Duodenal mucosa (tissue), 2 donors: ENCODE measurements at regions not wholly inside any gene's neighbourhood (a gene's known extent, or its start where the extent isn't known, plus 50 kb on each side); places are given as distances from the start of the nearest gene placed in this dataset.

Source experiments
- H3K27ac ChIP-seq: one replicate; pipeline ENCODE4 v1.7.0; 2013; ENCODE audit warnings: low read depth, low read length
- H3K27me3 ChIP-seq, 2 donors: one replicate each; pipeline ENCODE4 v1.7.0; 2013; ENCODE audit warnings: low read length in 2 of 2, control low read depth in 1 of 2; ENCODE audit not compliant: insufficient read depth in 2 of 2, control insufficient read depth in 1 of 2
- H3K36me3 ChIP-seq, 2 donors: one replicate each; pipeline ENCODE4 v1.7.0; 2013; ENCODE audit warnings: low read length in 2 of 2, control low read depth in 1 of 2; ENCODE audit not compliant: insufficient read depth in 2 of 2, control insufficient read depth in 1 of 2
- H3K4me1 ChIP-seq, 2 donors: one replicate each; pipeline ENCODE4 v1.7.0; 2013; ENCODE audit warnings: low read length in 2 of 2, control low read depth in 1 of 2; ENCODE audit not compliant: insufficient read depth in 2 of 2, control insufficient read depth in 1 of 2
- H3K4me3 ChIP-seq, 2 donors: one replicate each; pipeline ENCODE4 v1.7.0; 2013; ENCODE audit warnings: low read length in 2 of 2, low read depth in 1 of 2
- H3K9ac ChIP-seq, 2 donors: one replicate each; pipeline ENCODE4 v1.7.0; 2013; ENCODE audit warnings: low read length in 2 of 2, low read depth in 1 of 2
- H3K9me3 ChIP-seq, 2 donors: one replicate each; pipeline ENCODE4 v1.7.0; 2013; ENCODE audit warnings: low read length in 2 of 2, control low read depth in 1 of 2; ENCODE audit not compliant: control insufficient read depth in 1 of 2

DNA sequence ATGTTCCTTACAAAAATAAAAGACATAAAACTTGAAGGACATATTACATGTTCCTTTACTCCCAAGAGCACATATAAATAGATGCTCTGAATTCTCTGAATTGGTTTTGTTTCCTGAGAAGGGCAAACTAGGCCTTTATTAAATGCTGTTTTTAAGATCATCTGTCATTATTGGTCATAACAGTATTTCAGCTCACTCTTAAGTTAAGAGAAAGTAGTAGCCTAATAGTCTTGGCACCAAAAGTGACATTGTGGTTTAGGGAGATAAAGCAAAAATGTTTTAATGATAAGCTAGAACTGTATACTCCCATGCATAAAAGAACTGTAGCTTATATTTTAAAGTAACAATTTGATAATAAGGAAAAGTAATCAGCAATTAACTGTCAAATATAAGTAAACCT is 361.1 kb upstream of the PTCHD4 start:
- no peaks in the 10 kb centered on the region for H3K27me3 ChIP-seq
- H3K4me3 ChIP-seq, result no peak overlapping the region
- H3K36me3 ChIP-seq, result no peaks in the 10 kb centered on the region
- H3K4me1 ChIP-seq, result no peaks in the 10 kb centered on the region
- peaks cover 0 to 6% of the 10 kb centered on the region in 2 donors for H3K9me3 ChIP-seq
- no peak overlapping the region for H3K9ac ChIP-seq
- H3K27ac ChIP-seq, result no peak overlapping the region

DNA sequence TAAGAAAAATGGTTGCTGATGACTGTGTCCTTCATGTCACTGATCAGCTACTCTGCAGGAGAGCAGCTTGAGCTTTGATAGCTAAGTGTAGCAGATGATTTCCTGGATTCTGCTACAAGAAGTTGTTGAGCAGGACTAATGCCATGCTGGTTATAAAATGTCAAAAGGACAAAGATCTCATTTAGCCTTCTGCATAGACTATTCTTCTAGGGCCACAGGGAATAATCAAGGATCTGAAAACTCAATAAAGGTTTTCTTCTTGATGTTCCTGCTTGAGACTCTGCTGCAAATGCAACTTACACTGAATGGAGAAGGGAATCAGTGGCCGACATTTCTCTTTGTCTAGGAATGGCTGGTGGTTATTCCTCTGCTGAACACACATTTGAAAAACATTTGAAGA is 360.3 kb upstream of the PTCHD4 start:
- H3K4me1 ChIP-seq, result no peaks in the 10 kb centered on the region
- peaks cover 0 to 6% of the 10 kb centered on the region in 2 donors for H3K9me3 ChIP-seq
- H3K27me3 ChIP-seq, result no peaks in the 10 kb centered on the region
- H3K36me3 ChIP-seq, result no peaks in the 10 kb centered on the region
- no peak overlapping the region for H3K27ac ChIP-seq
- H3K9ac ChIP-seq, result no peak overlapping the region
- H3K4me3 ChIP-seq, result no peak overlapping the region

DNA sequence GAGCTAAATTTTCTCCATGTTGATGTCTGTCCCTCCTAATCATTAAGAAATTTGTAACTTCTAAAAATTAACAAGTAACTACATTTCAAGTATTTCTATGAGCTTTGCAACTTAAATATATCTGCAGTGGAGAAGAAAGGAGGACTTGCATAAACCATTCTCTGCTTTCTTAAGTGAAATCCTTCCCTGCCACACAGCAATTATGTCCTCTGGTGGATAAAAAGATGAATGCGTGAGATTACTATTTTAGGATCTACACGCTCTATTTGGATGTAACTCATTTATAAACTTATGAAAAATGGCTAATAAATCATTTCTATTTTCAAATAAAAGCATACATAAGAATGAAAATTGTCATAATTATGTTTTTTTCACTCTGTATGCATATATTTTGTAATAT is 338.0 kb upstream of the PTCHD4 start:
- no peaks in the 10 kb centered on the region for H3K36me3 ChIP-seq
- H3K9ac ChIP-seq, result no peak overlapping the region
- no peak overlapping the region for H3K4me3 ChIP-seq
- no peaks in the 10 kb centered on the region for H3K27me3 ChIP-seq
- H3K9me3 ChIP-seq, result peaks cover 3 to 15% of the 10 kb centered on the region in 2 donors
- no peaks in the 10 kb centered on the region for H3K4me1 ChIP-seq
- H3K27ac ChIP-seq, result no peak overlapping the region

DNA sequence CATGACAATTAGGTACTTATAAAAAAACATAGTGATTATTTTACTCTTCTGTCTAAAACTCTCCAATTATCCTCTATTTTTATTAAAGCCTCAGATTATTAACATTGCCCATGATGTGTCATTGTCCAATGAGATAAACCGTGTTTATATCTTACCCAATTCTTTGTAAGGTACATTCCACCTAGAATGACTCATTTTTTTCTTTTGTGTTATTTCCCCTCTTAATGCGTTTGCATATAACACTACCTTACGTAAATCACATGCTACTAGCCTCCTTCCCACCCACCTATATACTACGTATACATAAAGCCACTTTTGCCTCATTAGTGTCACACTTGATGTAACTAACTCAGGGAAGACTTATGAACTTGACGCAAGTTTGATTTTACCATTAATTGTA is 336.3 kb upstream of the PTCHD4 start:
- no peak overlapping the region for H3K27ac ChIP-seq
- peaks cover 3 to 6% of the 10 kb centered on the region in 2 donors for H3K9me3 ChIP-seq
- no peak overlapping the region for H3K9ac ChIP-seq
- H3K27me3 ChIP-seq, result no peaks in the 10 kb centered on the region
- H3K36me3 ChIP-seq, result no peaks in the 10 kb centered on the region
- no peaks in the 10 kb centered on the region for H3K4me1 ChIP-seq
- H3K4me3 ChIP-seq, result no peak overlapping the region

DNA sequence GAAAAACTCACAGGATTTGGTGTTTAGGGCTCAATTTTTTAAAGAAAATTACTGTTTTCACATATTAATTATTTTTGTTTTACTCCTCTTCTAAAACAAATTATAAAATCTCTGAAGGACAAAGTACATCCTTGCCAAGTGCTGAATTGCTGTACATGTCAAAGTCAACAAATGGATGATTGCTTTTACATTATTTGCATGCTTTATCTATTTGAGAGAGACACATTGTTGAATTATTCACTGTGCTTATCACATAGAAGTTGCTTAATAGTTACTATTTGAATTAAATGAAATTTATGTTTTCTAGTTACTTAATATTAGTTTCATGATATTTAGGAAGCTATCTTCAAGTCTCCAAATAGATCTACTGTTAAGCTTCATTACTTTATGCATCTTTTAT is 318.6 kb upstream of the PTCHD4 start:
- Histone ChIP-seq H3K9me3 (no peaks in the 10 kb centered on the region), H3K36me3 (no peaks in the 10 kb centered on the region), H3K4me3 (no peak overlapping the region), H3K27ac (no peak overlapping the region), H3K9ac (no peak overlapping the region), H3K27me3 (no peaks in the 10 kb centered on the region), H3K4me1 (no peaks in the 10 kb centered on the region)

DNA sequence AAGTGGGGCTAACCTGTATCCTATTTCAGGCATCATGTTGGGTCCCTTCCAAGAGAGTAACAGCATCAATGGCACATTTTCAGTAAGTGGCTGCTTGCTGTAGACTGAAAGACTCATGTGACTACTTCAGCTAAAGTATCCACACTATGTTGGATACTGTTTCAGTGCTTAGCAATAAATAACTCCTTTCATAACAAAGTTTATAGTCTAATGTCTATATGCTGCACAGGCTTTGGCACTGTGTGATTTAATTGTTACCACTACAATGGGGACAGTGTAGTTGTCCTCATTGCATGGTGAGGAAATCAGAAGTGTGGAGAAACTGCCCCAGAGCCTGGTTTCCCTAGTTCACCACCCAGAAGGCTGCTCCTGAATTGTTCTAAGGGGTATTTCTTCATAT is 318.0 kb upstream of the PTCHD4 start:
- Histone ChIP-seq H3K36me3 (no peaks in the 10 kb centered on the region), H3K27me3 (no peaks in the 10 kb centered on the region), H3K9ac (no peak overlapping the region), H3K9me3 (no peaks in the 10 kb centered on the region), H3K4me3 (no peak overlapping the region), H3K27ac (no peak overlapping the region), H3K4me1 (no peaks in the 10 kb centered on the region)

DNA sequence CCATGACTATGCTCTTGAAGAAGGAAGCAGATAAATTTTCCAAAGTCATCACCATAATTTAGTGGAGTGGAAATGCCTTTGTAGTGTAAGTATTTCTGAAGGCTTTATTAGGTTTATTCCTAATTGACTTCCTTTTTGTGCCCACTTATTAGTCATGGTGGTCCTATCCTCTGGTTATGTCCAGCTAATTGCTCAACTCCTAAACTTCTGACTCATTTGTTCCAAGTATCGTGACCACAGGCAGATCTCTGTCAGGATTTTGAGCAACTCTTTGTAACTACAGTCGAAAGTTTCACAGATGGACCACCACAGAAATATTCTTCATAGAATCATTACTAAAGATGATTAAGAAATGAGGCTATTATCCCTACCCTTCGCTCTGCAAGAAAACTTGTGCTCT is 315.6 kb upstream of the PTCHD4 start:
- Histone ChIP-seq H3K4me3 (no peak overlapping the region), H3K27ac (no peak overlapping the region), H3K9ac (no peak overlapping the region)

DNA sequence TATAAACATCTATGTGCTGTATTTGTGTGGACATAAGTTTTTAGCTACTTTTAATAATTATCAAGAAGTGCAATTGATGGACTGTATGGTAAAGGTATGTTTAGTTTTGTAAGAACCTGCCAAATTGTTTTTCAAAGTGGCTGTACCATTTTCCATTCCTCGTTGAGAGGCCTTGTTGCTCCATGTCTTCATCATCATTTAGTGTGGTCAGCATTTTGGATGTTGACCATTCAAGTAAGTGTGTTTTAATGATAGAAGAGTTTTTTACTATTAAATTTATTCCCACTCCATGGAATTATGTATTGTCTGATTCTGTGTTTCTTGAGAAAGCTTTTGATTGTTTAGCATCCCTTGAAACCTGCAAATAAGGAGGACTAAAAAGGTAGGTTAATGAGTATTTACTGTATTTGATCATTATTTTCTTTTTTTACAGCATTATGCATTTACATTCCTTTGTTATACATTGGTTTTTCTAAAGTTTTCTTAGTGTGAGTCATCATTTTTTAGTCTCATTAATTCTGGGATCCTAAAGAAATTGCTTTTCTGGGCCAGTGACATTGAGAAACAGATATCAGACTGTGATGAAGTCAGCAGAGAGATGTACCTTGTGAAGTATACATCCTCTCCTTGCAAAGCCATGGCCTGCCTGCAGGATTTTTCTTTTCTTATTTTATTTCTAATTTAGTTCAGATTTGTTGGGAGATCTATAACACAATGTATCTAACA is 312.8 kb upstream of the PTCHD4 start:
- H3K27me3 ChIP-seq, result no peaks in the 10 kb centered on the region
- H3K27ac ChIP-seq, result no peak overlapping the region
- H3K4me3 ChIP-seq, result no peak overlapping the region
- no peaks in the 10 kb centered on the region for H3K4me1 ChIP-seq
- no peaks in the 10 kb centered on the region for H3K36me3 ChIP-seq
- no peak overlapping the region for H3K9ac ChIP-seq
- no peaks in the 10 kb centered on the region for H3K9me3 ChIP-seq

More for the DNA sequence above, 315.6 kb upstream of the PTCHD4 start:
- Histone ChIP-seq H3K27me3 (no peaks in the 10 kb centered on the region), H3K9me3 (no peaks in the 10 kb centered on the region), H3K4me1 (no peaks in the 10 kb centered on the region), H3K36me3 (no peaks in the 10 kb centered on the region)

DNA sequence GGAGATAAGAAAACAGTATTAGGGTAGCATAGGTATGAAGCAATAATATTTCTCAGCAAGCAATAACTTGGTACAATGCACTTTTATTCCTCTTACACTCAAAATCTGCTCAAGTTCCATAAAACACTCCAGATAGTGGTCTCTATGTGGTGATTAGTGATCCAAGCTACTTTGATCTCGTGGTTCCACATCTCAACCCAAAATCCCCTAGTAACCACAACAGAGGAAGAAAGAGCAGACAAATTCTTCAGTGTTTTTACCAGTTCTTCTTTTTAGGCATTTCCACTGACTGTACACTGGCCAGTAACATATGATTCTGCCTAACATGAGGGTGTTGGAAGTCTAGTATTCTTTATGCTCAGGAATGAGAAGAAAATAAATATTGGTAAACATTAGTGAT is 309.0 kb upstream of the PTCHD4 start:
- no peak overlapping the region for H3K4me3 ChIP-seq
- no peaks in the 10 kb centered on the region for H3K27me3 ChIP-seq
- H3K9me3 ChIP-seq, result no peaks in the 10 kb centered on the region
- no peaks in the 10 kb centered on the region for H3K4me1 ChIP-seq
- no peak overlapping the region for H3K27ac ChIP-seq
- H3K9ac ChIP-seq, result no peak overlapping the region
- no peaks in the 10 kb centered on the region for H3K36me3 ChIP-seq

DNA sequence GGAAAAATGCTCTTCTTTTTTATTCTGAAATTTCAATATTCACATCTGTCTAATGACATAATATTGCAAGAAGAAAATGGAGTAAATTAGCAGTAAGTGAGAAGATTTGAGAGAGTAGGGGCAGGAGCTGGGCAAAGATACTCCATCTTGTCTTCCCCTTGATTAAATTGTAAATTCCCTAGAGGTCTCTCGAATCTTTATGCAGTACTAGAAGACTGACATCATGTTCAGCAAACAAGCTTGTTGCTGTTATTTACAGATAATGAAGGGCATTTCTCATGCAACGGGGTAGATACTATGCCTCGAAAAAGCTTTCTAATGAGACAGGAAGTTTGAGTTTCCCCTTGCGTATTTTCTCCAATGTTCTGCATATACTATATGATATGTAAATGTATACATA is 306.9 kb upstream of the PTCHD4 start:
- H3K9me3 ChIP-seq, result no peaks in the 10 kb centered on the region
- H3K27ac ChIP-seq, result no peak overlapping the region
- no peaks in the 10 kb centered on the region for H3K36me3 ChIP-seq

DNA sequence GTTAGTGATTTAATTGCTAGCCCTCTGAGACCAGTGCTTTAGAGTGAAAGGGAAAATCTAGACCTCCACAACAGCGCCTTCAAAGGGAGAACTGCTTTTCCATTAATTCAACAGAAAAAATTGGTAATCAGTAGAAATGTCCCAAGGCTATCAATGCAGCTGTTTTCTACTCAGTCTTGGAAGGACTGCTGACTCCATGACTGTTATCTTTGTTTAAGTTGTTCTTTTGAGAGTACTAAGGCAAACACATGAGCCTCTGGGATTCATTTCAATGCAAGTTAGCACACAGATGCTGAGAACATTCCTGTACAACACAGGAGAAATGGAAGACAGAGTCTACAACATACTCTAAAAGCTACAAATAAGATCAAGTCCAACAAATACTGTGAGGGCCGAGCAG is 301.7 kb upstream of the PTCHD4 start:
- Histone ChIP-seq H3K9me3 (peaks cover 0 to 2% of the 10 kb centered on the region in 2 donors), H3K4me3 (no peak overlapping the region), H3K4me1 (no peaks in the 10 kb centered on the region), H3K27me3 (no peaks in the 10 kb centered on the region), H3K9ac (no peak overlapping the region), H3K27ac (no peak overlapping the region), H3K36me3 (no peaks in the 10 kb centered on the region)

More for the DNA sequence above, 306.9 kb upstream of the PTCHD4 start:
- no peak overlapping the region for H3K9ac ChIP-seq
- no peak overlapping the region for H3K4me3 ChIP-seq
- H3K4me1 ChIP-seq, result no peaks in the 10 kb centered on the region
- no peaks in the 10 kb centered on the region for H3K27me3 ChIP-seq
